Mesenchymal stem cell (in vitro differentiated cells and primary cell): ENCODE measurements at regions not wholly inside any gene's neighbourhood (a gene's known extent, or its start where the extent isn't known, plus 50 kb on each side); places are given as distances from the start of the nearest gene placed in this dataset.

ENCODE experiments used
- DNase-seq: peaks from one replicate; pipeline ENCODE4 v3.0.0-alpha.2; 2013
- H2AFZ ChIP-seq: one replicate; pipeline ENCODE4 v1.6.1; 2013; ENCODE audit warnings: low read depth, mild to moderate bottlenecking, control low read depth, inconsistent platforms, low read length, moderate library complexity
- H2AK5ac ChIP-seq: 2 replicates; pipeline ENCODE4 v1.6.1; 2013; ENCODE audit warnings: low read length, moderate library complexity, mild to moderate bottlenecking, inconsistent platforms; ENCODE audit not compliant: severe bottlenecking
- H2BK120ac ChIP-seq: one replicate; pipeline ENCODE4 v1.6.1; 2013; ENCODE audit warnings: low read depth, mild to moderate bottlenecking, inconsistent platforms, low read length, moderate library complexity
- H2BK12ac ChIP-seq, 2 experiments: one replicate each; pipeline ENCODE4 v1.6.1; 2013; ENCODE audit warnings: inconsistent platforms in 2 of 2, low read length in 2 of 2, mild to moderate bottlenecking in 2 of 2, moderate library complexity in 2 of 2, control low read depth in 1 of 2
- H2BK15ac ChIP-seq: one replicate; pipeline ENCODE4 v1.6.1; 2013; ENCODE audit warnings: mild to moderate bottlenecking, low read depth, inconsistent platforms; ENCODE audit not compliant: poor library complexity, severe bottlenecking
- H2BK5ac ChIP-seq: 2 replicates; pipeline ENCODE4 v1.6.1; 2013; ENCODE audit warnings: low read depth, mild to moderate bottlenecking, low read length, control low read depth, inconsistent platforms; ENCODE audit not compliant: poor library complexity, severe bottlenecking
- H3K14ac ChIP-seq, 2 experiments: one replicate each; pipeline ENCODE4 v1.6.1; 2013; ENCODE audit warnings: inconsistent platforms in 2 of 2, low read length in 2 of 2, control low read depth in 1 of 2, mild to moderate bottlenecking in 1 of 2, moderate library complexity in 1 of 2
- H3K18ac ChIP-seq, 2 experiments: one replicate each; pipeline ENCODE4 v1.6.1; 2013; ENCODE audit warnings: inconsistent platforms in 2 of 2, low read length in 2 of 2, control low read depth in 1 of 2, low read depth in 1 of 2, mild to moderate bottlenecking in 1 of 2
- H3K23ac ChIP-seq, 2 experiments: one replicate each; pipeline ENCODE4 v1.6.1; 2013; ENCODE audit warnings: inconsistent platforms in 2 of 2, low read length in 2 of 2, mild to moderate bottlenecking in 2 of 2, moderate library complexity in 2 of 2, control low read depth in 1 of 2
- H3K27ac ChIP-seq: 2 replicates; pipeline ENCODE4 v1.5.1; 2013; ENCODE audit warnings: mild to moderate bottlenecking, moderate library complexity, low read length, control low read depth, inconsistent platforms; ENCODE audit not compliant: poor library complexity, severe bottlenecking
- H3K27me3 ChIP-seq, 2 experiments: 2 replicates each; pipeline versions ENCODE4 v1.6.1 to v1.7.0; 2013; ENCODE audit warnings: low read length in 2 of 2, mild to moderate bottlenecking in 2 of 2, moderate library complexity in 2 of 2, control low read depth in 1 of 2, inconsistent platforms in 1 of 2; ENCODE audit not compliant: control insufficient read depth in 1 of 2, insufficient read depth in 1 of 2
- H3K36me3 ChIP-seq, 2 experiments: 2 replicates each; pipeline versions ENCODE4 v1.6.1 to v1.7.0; 2013; ENCODE audit warnings: low read length in 2 of 2, control low read depth in 1 of 2, inconsistent platforms in 1 of 2, low read depth in 1 of 2, mild to moderate bottlenecking in 1 of 2; ENCODE audit not compliant: insufficient read depth in 2 of 2, control insufficient read depth in 1 of 2
- H3K4ac ChIP-seq, 2 experiments: one replicate each; pipeline ENCODE4 v1.6.1; 2013; ENCODE audit warnings: inconsistent platforms in 2 of 2, low read length in 2 of 2, mild to moderate bottlenecking in 2 of 2, moderate library complexity in 2 of 2, control low read depth in 1 of 2, low read depth in 1 of 2
- H3K4me1 ChIP-seq: 2 replicates; pipeline ENCODE4 v1.6.1; 2013; ENCODE audit warnings: low read depth, low read length, control low read depth; ENCODE audit not compliant: control insufficient read depth, insufficient read depth
- H3K4me2 ChIP-seq: 2 replicates; pipeline ENCODE4 v1.6.1; 2013; ENCODE audit warnings: low read length, mild to moderate bottlenecking, inconsistent platforms; ENCODE audit not compliant: poor library complexity, severe bottlenecking
- H3K4me3 ChIP-seq, 2 experiments: 2 replicates each; pipeline versions ENCODE4 v1.5.1 to v1.7.0; 2013; ENCODE audit warnings: low read length in 2 of 2, mild to moderate bottlenecking in 2 of 2, control low read depth in 1 of 2, low read depth in 1 of 2; ENCODE audit not compliant: insufficient read depth in 1 of 2
- H3K79me1 ChIP-seq: replicated peaks from 2 replicates; pipeline ENCODE4 v1.6.1; 2013; ENCODE audit warnings: mild to moderate bottlenecking, control low read depth, low read length, inconsistent platforms; ENCODE audit not compliant: poor library complexity, severe bottlenecking
- H3K9ac ChIP-seq: 2 replicates; pipeline ENCODE4 v1.7.0; 2013; ENCODE audit warnings: mild to moderate bottlenecking, low read length, moderate library complexity
- H3K9me3 ChIP-seq: 2 replicates; pipeline ENCODE4 v1.7.0; 2013; ENCODE audit warnings: mild to moderate bottlenecking, low read length; ENCODE audit not compliant: control insufficient read depth
- H4K8ac ChIP-seq: one replicate; pipeline ENCODE4 v1.6.1; 2013; ENCODE audit warnings: inconsistent platforms, mild to moderate bottlenecking, low read length, moderate library complexity
- H4K91ac ChIP-seq: one replicate; pipeline ENCODE4 v1.6.1; 2013; ENCODE audit warnings: mild to moderate bottlenecking, low read length, inconsistent platforms
- WGBS: methylation state at CpG from one replicate; pipeline ENCODE4 v1.1.7; 2013; ENCODE audit warnings: mixed read lengths; 5-methylcytosine and 5-hydroxymethylcytosine counted together

- Histone ChIP-seq H3K4me2 (no peak overlapping the region), H3K23ac (no peak overlapping the region), H2BK120ac (no peak overlapping the region), H3K27me3 (no peaks in the 10 kb centered on the region), H4K91ac (no peak overlapping the region), H3K4ac (no peak overlapping the region), H2BK5ac (no peak overlapping the region), H3K36me3 (no peaks in the 10 kb centered on the region), H2BK15ac (no peak overlapping the region), H2AK5ac (no peak overlapping the region), H3K4me3 (no peak overlapping the region), H3K4me1 (peaks cover 8% of the 10 kb centered on the region), H3K9me3 (no peaks in the 10 kb centered on the region), H2BK12ac (no peak overlapping the region), H2AFZ (no peak overlapping the region), H3K79me1 (no peaks in the 10 kb centered on the region), H3K9ac (no peak overlapping the region), H3K27ac (no peak overlapping the region), H3K14ac (no peak overlapping the region), H4K8ac (no peak overlapping the region), H3K18ac (no peak overlapping the region)
- WGBS, result 96% methylated on average over 1 of the region's 3 CpGs
- DNase-seq, result no peak
Measured at GRCh38 chr4:152091405-152091804, 330.6 kb upstream of the GATB start.

- Histone ChIP-seq H2AFZ (no peak overlapping the region), H3K9ac (no peak overlapping the region), H3K4me1 (peaks cover 6% of the 10 kb centered on the region), H3K79me1 (no peaks in the 10 kb centered on the region), H3K9me3 (no peaks in the 10 kb centered on the region), H3K4me2 (no peak overlapping the region), H4K91ac (no peak overlapping the region), H3K18ac (peak overlapping the region in 1 of 2 experiments; percentile 57), H3K23ac (no peak overlapping the region), H3K27me3 (peaks cover 0 to 3% of the 10 kb centered on the region in 2 experiments), H2BK12ac (peak overlapping the region in 1 of 2 experiments; percentile 15), H2BK15ac (no peak overlapping the region), H3K4me3 (no peak overlapping the region), H4K8ac (no peak overlapping the region), H3K14ac (no peak overlapping the region), H3K36me3 (no peaks in the 10 kb centered on the region), H3K4ac (no peak overlapping the region), H2AK5ac (no peak overlapping the region), H2BK5ac (no peak overlapping the region), H2BK120ac (no peak overlapping the region), H3K27ac (peak overlapping the region; percentile 23)
- 24% methylated on average over 8 of the region's 8 CpGs for WGBS
- DNase-seq, result peak; percentile 96
Measured at GRCh38 chr4:152090543-152090942, 329.7 kb upstream of the GATB start.

- Histone ChIP-seq H4K8ac (no peak overlapping the region), H3K4ac (no peak overlapping the region), H3K4me2 (no peak overlapping the region), H3K18ac (no peak overlapping the region), H3K27me3 (peaks cover 0 to 7% of the 10 kb centered on the region in 2 experiments), H3K23ac (no peak overlapping the region), H3K36me3 (no peaks in the 10 kb centered on the region), H2BK12ac (peak overlapping the region in 1 of 2 experiments; percentile 47), H4K91ac (no peak overlapping the region), H3K79me1 (no peaks in the 10 kb centered on the region), H2BK120ac (no peak overlapping the region), H3K27ac (no peak overlapping the region), H3K14ac (no peak overlapping the region), H3K9me3 (no peaks in the 10 kb centered on the region), H3K4me1 (peaks cover 1% of the 10 kb centered on the region), H2BK15ac (peak overlapping the region; percentile 49), H2AFZ (no peak overlapping the region), H2AK5ac (no peak overlapping the region), H2BK5ac (no peak overlapping the region), H3K4me3 (no peak overlapping the region), H3K9ac (no peak overlapping the region)
- no peak for DNase-seq
- WGBS, result 76% methylated on average over 2 of the region's 2 CpGs
Measured at GRCh38 chr4:152089584-152089983, 328.8 kb upstream of the GATB start.

GRCh38 chr4:152087335-152087734, 326.5 kb upstream of the GATB start:
- no peak overlapping the region for H2BK120ac ChIP-seq
- no peaks in the 10 kb centered on the region for H3K9me3 ChIP-seq
- H3K4ac ChIP-seq, result no peak overlapping the region
- H2AK5ac ChIP-seq, result no peak overlapping the region
- H3K4me1 ChIP-seq, result peaks cover 1% of the 10 kb centered on the region
- H3K14ac ChIP-seq, result no peak overlapping the region
- H3K18ac ChIP-seq, result no peak overlapping the region
- no peak overlapping the region for H3K4me3 ChIP-seq
- H4K91ac ChIP-seq, result no peak overlapping the region
- no peak overlapping the region for H3K9ac ChIP-seq
- no peak overlapping the region for H4K8ac ChIP-seq
- H2BK15ac ChIP-seq, result no peak overlapping the region
- no peak overlapping the region for H2AFZ ChIP-seq
- H3K36me3 ChIP-seq, result no peaks in the 10 kb centered on the region
- no peaks in the 10 kb centered on the region for H3K79me1 ChIP-seq
- no peak for DNase-seq
- WGBS, result 94% methylated on average over 6 of the region's 6 CpGs
- H3K27ac ChIP-seq, result no peak overlapping the region
- H2BK5ac ChIP-seq, result no peak overlapping the region
- H3K23ac ChIP-seq, result no peak overlapping the region
- H3K27me3 ChIP-seq, result peaks cover 0 to 7% of the 10 kb centered on the region in 2 experiments
- H2BK12ac ChIP-seq, result no peak overlapping the region
- no peak overlapping the region for H3K4me2 ChIP-seq
